HEK293 (cell line): ENCODE measurements at regions not wholly inside any gene's neighbourhood (a gene's known extent, or its start where the extent isn't known, plus 50 kb on each side); places are given as distances from the start of the nearest gene placed in this dataset.

Experiments
- CTCF ChIA-PET: fragments of 350-600 bp; formaldehyde crosslinking; extraction: SDS; loops from one replicate; lab custom pipeline; 2021; ENCODE audit warnings: antibody characterized with exemption; lab: Yijun Ruan, JAX
- POLR2A ChIA-PET: fragments of 300-600 bp; formaldehyde crosslinking; extraction: SDS; loops from one replicate; lab custom pipeline; 2020; ENCODE audit warnings: antibody characterized with exemption, inconsistent platforms; lab: Yijun Ruan, JAX
- H3K27ac ChIP-seq: fragments of 200-500 bp; sonication (Bioruptor generic); 2 replicates; pipeline ENCODE4 v1.5.1; 2014; ENCODE audit warnings: low read depth, low read length, control low read depth, inconsistent platforms; ENCODE audit errors: extremely low read depth
- H3K36me3 ChIP-seq, 2 experiments: fragments of 200-500 bp in 1 of 2; sonication (Bioruptor generic) in 1 of 2; 1 replicate in 1 of 2; 2 replicates in 1 of 2; pipeline ENCODE4 v1.5.1; 2014 to 2017; ENCODE audit warnings: inconsistent platforms in 2 of 2, low read length in 2 of 2; ENCODE audit not compliant: control insufficient read depth in 2 of 2, insufficient read depth in 1 of 2
- H3K4me1 ChIP-seq: fragments of 200-500 bp; sonication (Bioruptor generic); 2 replicates; pipeline ENCODE4 v1.5.1; 2014; ENCODE audit warnings: mild to moderate bottlenecking, low read length, inconsistent platforms; ENCODE audit not compliant: control insufficient read depth, insufficient read depth
- H3K4me3 ChIP-seq: 2 replicates; pipeline ENCODE4 v1.5.1; 2011; ENCODE audit warnings: low read depth, mild to moderate bottlenecking, control low read depth, low read length, moderate library complexity
- H3K9me3 ChIP-seq: fragments of 200-500 bp; sonication (Bioruptor generic); 2 replicates; pipeline ENCODE4 v1.5.1; 2014; ENCODE audit warnings: low read depth, low read length, inconsistent platforms; ENCODE audit not compliant: control insufficient read depth, insufficient read depth
- AEBP2 ChIP-seq: fragments of 450-650 bp; formaldehyde crosslinking; IDR thresholded peaks from 2 replicates; pipeline ENCODE4 v1.5.1; 2016; ENCODE audit warnings: missing biosample characterization, missing genetic modification characterization, borderline replicate concordance
- ATF2 ChIP-seq: fragments of 450-650 bp; formaldehyde crosslinking; IDR thresholded peaks from 2 replicates; pipeline ENCODE4 v1.5.1; 2016; ENCODE audit warnings: missing biosample characterization, missing genetic modification characterization, low read depth
- GLIS1 ChIP-seq: fragments of 450-650 bp; formaldehyde crosslinking; IDR thresholded peaks from 2 replicates; pipeline ENCODE4 v1.5.1; 2016; ENCODE audit warnings: missing biosample characterization, missing genetic modification characterization
- MYNN ChIP-seq: fragments of 450-650 bp; formaldehyde crosslinking; IDR thresholded peaks from 2 replicates; pipeline ENCODE4 v1.5.1; 2016; ENCODE audit warnings: missing biosample characterization, missing genetic modification characterization, borderline replicate concordance
- SP2 ChIP-seq: fragments of 450-650 bp; formaldehyde crosslinking; IDR thresholded peaks from 2 replicates; pipeline ENCODE4 v1.5.1; 2016; ENCODE audit warnings: missing biosample characterization, missing genetic modification characterization
- SP7 ChIP-seq: fragments of 450-650 bp; formaldehyde crosslinking; IDR thresholded peaks from 2 replicates; pipeline ENCODE4 v1.5.1; 2016; ENCODE audit warnings: missing biosample characterization, missing genetic modification characterization
- YY2 ChIP-seq: fragments of 450-650 bp; formaldehyde crosslinking; IDR thresholded peaks from 2 replicates; pipeline ENCODE4 v1.5.1; 2016; ENCODE audit warnings: missing biosample characterization, missing genetic modification characterization
- ZBTB48 ChIP-seq: fragments of 450-650 bp; formaldehyde crosslinking; IDR thresholded peaks from 2 replicates; pipeline ENCODE4 v1.5.1; 2016; ENCODE audit warnings: missing biosample characterization, missing genetic modification characterization
- ZIC2 ChIP-seq: fragments of 450-650 bp; formaldehyde crosslinking; IDR thresholded peaks from 2 replicates; pipeline ENCODE4 v1.5.1; 2016; ENCODE audit warnings: missing biosample characterization, missing genetic modification characterization
- ZNF140 ChIP-seq: fragments of 450-650 bp; formaldehyde crosslinking; IDR thresholded peaks from 2 replicates; pipeline ENCODE4 v1.5.1; 2016; ENCODE audit warnings: missing biosample characterization, missing genetic modification characterization
- ZNF211 ChIP-seq: fragments of 450-650 bp; formaldehyde crosslinking; IDR thresholded peaks from 2 replicates; pipeline ENCODE4 v1.5.1; 2016; ENCODE audit warnings: low read depth, missing biosample characterization, missing genetic modification characterization
- ZNF23 ChIP-seq: fragments of 450-650 bp; formaldehyde crosslinking; IDR thresholded peaks from 2 replicates; pipeline ENCODE4 v1.5.1; 2016; ENCODE audit warnings: missing biosample characterization, missing genetic modification characterization, borderline replicate concordance
- ZNF311 ChIP-seq: fragments of 450-650 bp; formaldehyde crosslinking; IDR thresholded peaks from 2 replicates; pipeline ENCODE4 v1.5.1; 2017; ENCODE audit warnings: missing biosample characterization, missing genetic modification characterization, borderline replicate concordance
- ZNF404 ChIP-seq: fragments of 450-650 bp; formaldehyde crosslinking; IDR thresholded peaks from 2 replicates; pipeline ENCODE4 v1.5.1; 2017; ENCODE audit warnings: missing biosample characterization, missing genetic modification characterization
- ZNF488 ChIP-seq: fragments of 450-650 bp; formaldehyde crosslinking; IDR thresholded peaks from 2 replicates; pipeline ENCODE4 v1.5.1; 2016; ENCODE audit warnings: missing biosample characterization, missing genetic modification characterization
- ZNF510 ChIP-seq: fragments of 450-650 bp; formaldehyde crosslinking; IDR thresholded peaks from 2 replicates; pipeline ENCODE4 v1.5.1; 2018; ENCODE audit warnings: mild to moderate bottlenecking, missing genetic modification characterization, missing biosample characterization; ENCODE audit not compliant: insufficient replicate concordance
- ZNF623 ChIP-seq: fragments of 450-650 bp; formaldehyde crosslinking; IDR thresholded peaks from 2 replicates; pipeline ENCODE4 v1.5.1; 2016; ENCODE audit warnings: missing biosample characterization, missing genetic modification characterization
- ZNF624 ChIP-seq: fragments of 450-650 bp; formaldehyde crosslinking; IDR thresholded peaks from 2 replicates; pipeline ENCODE4 v1.5.1; 2017; ENCODE audit warnings: missing biosample characterization, missing genetic modification characterization
- ZNF629 ChIP-seq: fragments of 450-650 bp; formaldehyde crosslinking; IDR thresholded peaks from 2 replicates; pipeline ENCODE4 v1.5.1; 2017; ENCODE audit warnings: missing biosample characterization, missing genetic modification characterization
- ZNF704 ChIP-seq: fragments of 450-650 bp; formaldehyde crosslinking; IDR thresholded peaks from 2 replicates; pipeline ENCODE4 v1.5.1; 2016; ENCODE audit warnings: missing biosample characterization, missing genetic modification characterization
- ZNF837 ChIP-seq: fragments of 450-650 bp; formaldehyde crosslinking; IDR thresholded peaks from 2 replicates; pipeline ENCODE4 v1.5.1; 2016; ENCODE audit warnings: missing biosample characterization, missing genetic modification characterization
- TF ChIP-seq, protein P1 (sequence below): fragments of 450-650 bp; formaldehyde crosslinking; IDR thresholded peaks from 2 replicates; pipeline ENCODE4 v1.5.1; 2016; ENCODE audit warnings: missing biosample characterization, missing genetic modification characterization
- TF ChIP-seq, protein P2 (sequence below): fragments of 450-650 bp; formaldehyde crosslinking; IDR thresholded peaks from 2 replicates; pipeline ENCODE4 v1.5.1; 2016; ENCODE audit warnings: missing biosample characterization, missing genetic modification characterization

- TF ChIP-seq, protein P1, sequence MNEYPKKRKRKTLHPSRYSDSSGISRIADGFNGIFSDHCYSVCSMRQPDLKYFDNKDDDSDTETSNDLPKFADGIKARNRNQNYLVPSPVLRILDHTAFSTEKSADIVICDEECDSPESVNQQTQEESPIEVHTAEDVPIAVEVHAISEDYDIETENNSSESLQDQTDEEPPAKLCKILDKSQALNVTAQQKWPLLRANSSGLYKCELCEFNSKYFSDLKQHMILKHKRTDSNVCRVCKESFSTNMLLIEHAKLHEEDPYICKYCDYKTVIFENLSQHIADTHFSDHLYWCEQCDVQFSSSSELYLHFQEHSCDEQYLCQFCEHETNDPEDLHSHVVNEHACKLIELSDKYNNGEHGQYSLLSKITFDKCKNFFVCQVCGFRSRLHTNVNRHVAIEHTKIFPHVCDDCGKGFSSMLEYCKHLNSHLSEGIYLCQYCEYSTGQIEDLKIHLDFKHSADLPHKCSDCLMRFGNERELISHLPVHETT (tag by site-specific recombination): no peak
- TF ChIP-seq AEBP2 (tag by site-specific recombination) (no peak), ATF2 (tag by site-specific recombination) (no peak), YY2 (tag by site-specific recombination) (no peak), SP7 (tag by site-specific recombination) (no peak), ZNF140 (tag by site-specific recombination) (no peak), ZNF629 (tag by site-specific recombination) (no peak)
- TF ChIP-seq, protein P2, sequence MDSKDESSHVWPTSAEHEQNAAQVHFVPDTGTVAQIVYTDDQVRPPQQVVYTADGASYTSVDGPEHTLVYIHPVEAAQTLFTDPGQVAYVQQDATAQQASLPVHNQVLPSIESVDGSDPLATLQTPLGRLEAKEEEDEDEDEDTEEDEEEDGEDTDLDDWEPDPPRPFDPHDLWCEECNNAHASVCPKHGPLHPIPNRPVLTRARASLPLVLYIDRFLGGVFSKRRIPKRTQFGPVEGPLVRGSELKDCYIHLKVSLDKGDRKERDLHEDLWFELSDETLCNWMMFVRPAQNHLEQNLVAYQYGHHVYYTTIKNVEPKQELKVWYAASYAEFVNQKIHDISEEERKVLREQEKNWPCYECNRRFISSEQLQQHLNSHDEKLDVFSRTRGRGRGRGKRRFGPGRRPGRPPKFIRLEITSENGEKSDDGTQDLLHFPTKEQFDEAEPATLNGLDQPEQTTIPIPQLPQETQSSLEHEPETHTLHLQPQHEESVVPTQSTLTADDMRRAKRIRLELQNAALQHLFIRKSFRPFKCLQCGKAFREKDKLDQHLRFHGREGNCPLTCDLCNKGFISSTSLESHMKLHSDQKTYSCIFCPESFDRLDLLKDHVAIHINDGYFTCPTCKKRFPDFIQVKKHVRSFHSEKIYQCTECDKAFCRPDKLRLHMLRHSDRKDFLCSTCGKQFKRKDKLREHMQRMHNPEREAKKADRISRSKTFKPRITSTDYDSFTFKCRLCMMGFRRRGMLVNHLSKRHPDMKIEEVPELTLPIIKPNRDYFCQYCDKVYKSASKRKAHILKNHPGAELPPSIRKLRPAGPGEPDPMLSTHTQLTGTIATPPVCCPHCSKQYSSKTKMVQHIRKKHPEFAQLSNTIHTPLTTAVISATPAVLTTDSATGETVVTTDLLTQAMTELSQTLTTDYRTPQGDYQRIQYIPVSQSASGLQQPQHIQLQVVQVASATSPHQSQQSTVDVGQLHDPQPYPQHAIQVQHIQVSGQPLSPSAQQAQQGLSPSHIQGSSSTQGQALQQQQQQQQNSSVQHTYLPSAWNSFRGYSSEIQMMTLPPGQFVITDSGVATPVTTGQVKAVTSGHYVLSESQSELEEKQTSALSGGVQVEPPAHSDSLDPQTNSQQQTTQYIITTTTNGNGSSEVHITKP (tag by site-specific recombination): no peak
Observed at GRCh38 chr4:27779827-27780226, 919.2 kb downstream of the STIM2 start (continued).

- Histone ChIP-seq H3K4me3 (no peak overlapping the region), H3K9me3 (no peaks in the 10 kb centered on the region), H3K4me1 (no peaks in the 10 kb centered on the region), H3K27ac (no peak overlapping the region), H3K36me3 (no peaks in the 10 kb centered on the region)
- CTCF ChIA-PET: no interaction called here
- TF ChIP-seq ZNF624 (no peak), GLIS1 (tag by site-specific recombination) (no peak), ZNF23 (no peak)
- POLR2A ChIA-PET: no interaction called here
Observed at GRCh38 chr4:27787195-27787594, 926.6 kb downstream of the STIM2 start.

DNA sequence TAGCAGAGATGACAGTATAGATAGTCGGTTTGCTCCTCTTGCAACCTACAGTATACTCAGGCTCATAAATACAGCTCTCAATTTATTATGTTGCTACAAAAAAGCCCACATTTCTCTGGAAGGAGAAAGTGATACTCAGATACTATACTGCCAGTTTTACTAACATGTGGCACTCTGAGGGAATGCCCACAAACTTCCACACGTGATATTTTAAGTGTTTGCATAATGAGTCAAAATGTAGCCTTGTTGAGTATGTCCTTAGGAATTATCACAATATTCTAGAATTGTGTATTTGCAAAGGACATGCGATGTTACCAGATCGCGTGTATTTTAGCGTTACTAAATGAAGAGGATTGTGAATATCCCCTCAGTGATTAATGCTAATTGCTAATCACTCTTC is 929.1 kb downstream of the STIM2 start:
- H3K27ac ChIP-seq: no peak overlapping the region
- no peak overlapping the region for H3K4me3 ChIP-seq
- POLR2A ChIA-PET: no interaction called here
- H3K36me3 ChIP-seq: no peaks in the 10 kb centered on the region
- no peaks in the 10 kb centered on the region for H3K4me1 ChIP-seq
- CTCF ChIA-PET: no interaction called here
- H3K9me3 ChIP-seq: no peaks in the 10 kb centered on the region
- TF ChIP-seq ZNF488 (tag by site-specific recombination) (no peak), ZNF23 (no peak), ZNF311 (tag by site-specific recombination) (no peak), MYNN (tag by site-specific recombination) (no peak), ZNF704 (tag by site-specific recombination) (no peak), ZNF837 (tag by site-specific recombination) (no peak), ZNF623 (tag by site-specific recombination) (no peak), ZIC2 (tag by site-specific recombination) (no peak), ZNF211 (tag by site-specific recombination) (no peak), SP2 (no peak), ZNF404 (tag by site-specific recombination) (no peak), ZBTB48 (tag by site-specific recombination) (no peak), ZNF510 (tag by site-specific recombination) (no peak)
